PC-3 (cell line): ENCODE measurements at regions not wholly inside any gene's neighbourhood (a gene's known extent, or its start where the extent isn't known, plus 50 kb on each side); places are given as distances from the start of the nearest gene placed in this dataset.

Source experiments
- ATAC-seq: fragments of 200-7000 bp; cut with Tn5 transposase; 2 replicates; pipeline ENCODE4 v1.9.1; 2020; ENCODE audit warnings: mild to moderate bottlenecking, moderate library complexity
- BruUV-seq: library from RNA; stranded (reverse); fragments of 400-500 nt; replicated peaks from 2 replicates; lab custom pipeline; 2021; lab: Mats Ljungman, UMichigan
- CTCF ChIA-PET: fragments of 300-600 bp; sonication (Branson Sonifier 250); formaldehyde crosslinking; loops from one replicate; lab custom pipeline; 2022; ENCODE audit warnings: antibody characterized with exemption; lab: Charles Lee
- POLR2A ChIA-PET: fragments of 300-600 bp; sonication (Branson Sonifier 250); formaldehyde crosslinking; loops from one replicate; lab custom pipeline; 2022; ENCODE audit warnings: antibody characterized with exemption; ENCODE audit not compliant: unreplicated experiment; lab: Charles Lee
- DNase-seq: peaks from one replicate; pipeline ENCODE4 v3.0.0-alpha.2; 2015
- H2AFZ ChIP-seq: fragments of 300-600 bp; sonication (generic); 2 replicates; pipeline ENCODE4 v1.6.0; 2016; ENCODE audit warnings: antibody characterized with exemption, low read length
- H3F3A ChIP-seq: fragments of 300-600 bp; sonication (generic); one replicate; pipeline ENCODE4 v1.6.0; 2017; ENCODE audit warnings: antibody characterized with exemption, low read length, control low read depth, mild to moderate bottlenecking; ENCODE audit not compliant: unreplicated experiment
- H3K27ac ChIP-seq: fragments of 300-600 bp; sonication (generic); 2 replicates; pipeline ENCODE4 v1.5.1; 2016; ENCODE audit warnings: mild to moderate bottlenecking, low read length
- H3K27me3 ChIP-seq: fragments of 300-600 bp; sonication (generic); 2 replicates; pipeline ENCODE4 v1.6.1; 2016; ENCODE audit warnings: low read length, mixed read lengths
- H3K36me3 ChIP-seq: fragments of 300-600 bp; sonication (generic); 2 replicates; pipeline ENCODE4 v1.6.1; 2016; ENCODE audit warnings: low read depth, mixed run types, low read length, mixed read lengths
- H3K4me1 ChIP-seq: fragments of 300-600 bp; sonication (generic); 2 replicates; pipeline ENCODE4 v1.5.1; 2016; ENCODE audit warnings: low read length; ENCODE audit not compliant: insufficient read depth
- H3K4me2 ChIP-seq: fragments of 300-600 bp; sonication (generic); 2 replicates; pipeline ENCODE4 v1.6.0; 2016; ENCODE audit warnings: low read length
- H3K4me3 ChIP-seq: fragments of 300-600 bp; sonication (generic); 2 replicates; pipeline ENCODE4 v1.5.1; 2016; ENCODE audit warnings: mild to moderate bottlenecking, low read length, mixed read lengths
- H3K79me2 ChIP-seq: fragments of 300-600 bp; sonication (generic); 2 replicates; pipeline ENCODE4 v1.6.1; 2017; ENCODE audit warnings: low read length, mixed read lengths
- H3K9ac ChIP-seq: fragments of 300-600 bp; sonication (generic); 2 replicates; pipeline ENCODE4 v1.6.0; 2016; ENCODE audit warnings: mild to moderate bottlenecking, low read length
- H3K9me2 ChIP-seq: fragments of 300-600 bp; sonication (generic); replicated peaks from 2 replicates; pipeline ENCODE4 v1.6.1; 2016; ENCODE audit warnings: mixed run types, low read length, mixed read lengths
- H3K9me3 ChIP-seq: fragments of 300-600 bp; sonication (generic); 2 replicates; pipeline ENCODE4 v1.6.1; 2016; ENCODE audit warnings: low read length, mixed read lengths
- H4K20me1 ChIP-seq: fragments of 300-600 bp; sonication (generic); 2 replicates; pipeline ENCODE4 v1.6.1; 2016; ENCODE audit warnings: low read length, mixed read lengths
- CTCF ChIP-seq: fragments of 300-600 bp; sonication (generic); conservative IDR thresholded peaks from 2 replicates; pipeline ENCODE4 v1.5.1; 2017; ENCODE audit warnings: antibody characterized with exemption, low read depth, mild to moderate bottlenecking, low read length
- EZH2 ChIP-seq: fragments of 300-600 bp; sonication (generic); IDR thresholded peaks from one replicate; pipeline ENCODE4 v1.6.1; 2017; ENCODE audit warnings: antibody characterized with exemption, mild to moderate bottlenecking, low read length; ENCODE audit not compliant: unreplicated experiment
- EZH2phosphoT487 ChIP-seq: fragments of 300-600 bp; sonication (generic); IDR thresholded peaks from 2 replicates; pipeline ENCODE4 v1.6.1; 2018; ENCODE audit warnings: mild to moderate bottlenecking, antibody characterized with exemption, low read length, borderline replicate concordance
- intact Hi-C: fragments of 100-400 bp; cut with micrococcal nuclease; formaldehyde crosslinking; loops from 2 replicates; pipeline ENCODE4 v1.9.0; 2023

DNA sequence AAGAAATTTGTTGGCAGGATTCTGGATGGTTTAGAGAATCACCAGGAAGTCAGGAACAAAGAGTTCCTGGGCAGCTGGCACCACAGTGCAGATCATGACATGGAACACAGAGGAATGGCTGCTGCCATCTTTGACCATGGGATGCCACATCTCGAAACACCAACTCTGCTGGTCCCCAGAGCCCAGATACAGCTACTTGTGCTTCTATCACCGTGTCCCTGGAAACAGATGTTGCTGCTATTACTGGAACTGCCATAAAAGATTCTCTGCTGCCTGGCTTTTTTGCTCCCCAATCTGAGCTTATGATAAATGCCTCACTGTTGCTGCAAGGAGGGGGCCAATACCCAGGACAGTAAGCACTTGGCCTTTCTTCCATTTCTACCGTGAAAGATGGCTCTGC is 185.2 kb downstream of the CSNK2A3 start:
- Histone ChIP-seq H3K79me2 (no peaks in the 10 kb centered on the region), H3K36me3 (no peaks in the 10 kb centered on the region), H3K9me2 (no peaks in the 10 kb centered on the region), H3K9me3 (no peaks in the 10 kb centered on the region), H2AFZ (no peak overlapping the region), H3K9ac (no peak overlapping the region), H3K4me3 (no peak overlapping the region), H3K27me3 (peaks cover 34% of the 10 kb centered on the region), H3K4me2 (no peak overlapping the region), H4K20me1 (no peaks in the 10 kb centered on the region), H3F3A (no peaks in the 10 kb centered on the region), H3K27ac (no peak overlapping the region), H3K4me1 (no peaks in the 10 kb centered on the region)
- no TSS peak for BruUV-seq
- ATAC-seq, result no peak
- no peak for TF ChIP-seq EZH2
- no peak for TF ChIP-seq CTCF
- TF ChIP-seq EZH2phosphoT487, result no peak
- no peak for DNase-seq
- ChIA-PET CTCF (no interaction called here), POLR2A (no interaction called here)
- intact Hi-C loops, result no loop called here

DNA sequence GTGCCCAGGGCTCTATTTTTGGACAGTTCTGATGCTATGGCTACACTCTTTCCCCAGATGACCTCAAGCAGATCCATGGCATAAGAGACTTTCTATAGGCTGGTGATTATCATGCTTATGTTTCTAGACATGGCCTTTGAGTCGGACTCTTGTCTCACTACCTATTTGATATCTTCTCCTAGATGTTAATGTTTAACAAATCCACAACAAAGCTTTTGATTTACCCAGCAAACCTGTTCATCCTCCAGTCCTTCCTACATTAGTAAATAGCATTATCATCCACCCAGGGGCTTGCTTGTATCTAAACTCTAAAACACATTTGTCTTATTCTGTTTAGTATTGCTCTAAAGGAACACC is 188.7 kb downstream of the CSNK2A3 start:
- H3K4me2 ChIP-seq, result no peak overlapping the region
- DNase-seq, result no peak
- no peaks in the 10 kb centered on the region for H4K20me1 ChIP-seq
- BruUV-seq, result no TSS peak
- H3K27ac ChIP-seq, result no peak overlapping the region
- intact Hi-C loops, result no loop called here
- CTCF ChIA-PET, result no interaction called here
- no peaks in the 10 kb centered on the region for H3K36me3 ChIP-seq
- no peak for TF ChIP-seq EZH2phosphoT487
- TF ChIP-seq EZH2, result no peak
- no peaks in the 10 kb centered on the region for H3K9me3 ChIP-seq
- peaks cover 34% of the 10 kb centered on the region for H3K27me3 ChIP-seq
- no peak overlapping the region for H3K4me3 ChIP-seq
- no peak for ATAC-seq
- no peaks in the 10 kb centered on the region for H3K79me2 ChIP-seq
- no peak overlapping the region for H3K9ac ChIP-seq
- POLR2A ChIA-PET, result no interaction called here
- H3F3A ChIP-seq, result no peaks in the 10 kb centered on the region
- H2AFZ ChIP-seq, result no peak overlapping the region
- H3K4me1 ChIP-seq, result no peaks in the 10 kb centered on the region
- no peaks in the 10 kb centered on the region for H3K9me2 ChIP-seq

DNA sequence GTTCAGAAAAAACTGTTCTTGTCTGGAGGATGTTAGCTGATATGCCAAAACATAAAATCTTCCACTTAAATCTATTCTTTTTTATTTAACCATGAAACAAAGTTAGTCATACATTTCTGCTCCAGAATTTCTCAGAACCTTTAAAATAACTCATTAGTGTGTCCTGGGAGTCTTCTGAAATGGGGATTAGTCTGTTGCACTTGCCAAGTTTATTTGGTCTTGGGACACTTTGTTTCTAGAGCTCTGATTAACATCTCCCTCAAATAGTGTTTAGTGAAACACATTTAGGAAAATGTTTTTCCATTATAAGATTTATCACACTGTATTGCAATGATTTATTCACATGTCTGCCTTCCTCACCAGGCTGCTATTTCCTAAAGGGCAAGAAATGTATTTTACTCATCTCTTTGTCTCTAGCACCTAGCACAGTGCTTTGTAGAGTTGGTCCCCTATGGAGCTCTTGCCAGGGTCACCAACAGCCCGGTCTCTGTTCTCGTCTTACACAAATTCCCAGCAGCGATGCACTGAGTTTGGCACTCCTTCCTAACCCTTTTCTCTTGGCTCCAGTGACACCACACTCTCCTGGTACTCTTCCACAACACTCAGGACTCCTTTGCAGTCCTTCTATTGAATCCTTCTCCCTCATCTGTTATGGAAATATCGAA is 189.2 kb downstream of the CSNK2A3 start:
- no peak for TF ChIP-seq EZH2
- no peak for TF ChIP-seq EZH2phosphoT487
- TF ChIP-seq CTCF, result no peak
- CTCF ChIA-PET, result no interaction called here
- no peaks in the 10 kb centered on the region for H4K20me1 ChIP-seq
- no peaks in the 10 kb centered on the region for H3K36me3 ChIP-seq
- H3K79me2 ChIP-seq, result no peaks in the 10 kb centered on the region
- no peaks in the 10 kb centered on the region for H3K4me1 ChIP-seq
- no peaks in the 10 kb centered on the region for H3K9me2 ChIP-seq
- no peak overlapping the region for H3K27ac ChIP-seq
- ATAC-seq (no peak), DNase-seq (no peak)
- intact Hi-C loops, result no loop called here
- no peak overlapping the region for H3K4me2 ChIP-seq
- BruUV-seq, result no TSS peak
- H3F3A ChIP-seq, result no peaks in the 10 kb centered on the region
- H2AFZ ChIP-seq, result no peak overlapping the region
- POLR2A ChIA-PET, result no interaction called here
- no peak overlapping the region for H3K4me3 ChIP-seq
- no peak overlapping the region for H3K9ac ChIP-seq
- peaks cover 34% of the 10 kb centered on the region for H3K27me3 ChIP-seq
- H3K9me3 ChIP-seq, result no peaks in the 10 kb centered on the region
